ENCODE measurements at regions not wholly inside any gene's neighbourhood (a gene's known extent, or its start where the extent isn't known, plus 50 kb on each side); places are given as distances from the start of the nearest gene placed in this dataset.
"Not testable (repeated sequence)": the region's sequence is repeated elsewhere in the genome, so short reads cannot be mapped to it uniquely, and the experiment has no call there.

DNA sequence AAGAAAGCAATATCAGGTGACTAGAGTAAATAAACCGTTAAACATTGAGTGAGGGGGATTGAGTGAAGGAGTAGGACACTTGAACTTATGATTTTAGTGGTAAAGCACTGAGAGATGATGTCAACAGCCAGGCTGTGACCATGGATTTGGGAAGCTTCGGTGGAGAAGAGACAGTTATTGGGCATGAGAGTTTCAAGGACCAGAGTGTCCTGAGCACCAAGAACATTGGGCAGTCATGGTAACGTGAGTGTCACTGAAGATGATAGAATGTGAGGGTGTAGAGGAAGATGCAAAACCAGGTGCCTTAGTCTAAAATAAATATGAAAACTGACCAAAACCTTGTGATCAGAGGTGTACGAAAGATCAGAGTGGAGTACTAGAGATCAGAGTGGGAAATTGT, 248.1 kb downstream of the ASXL3 start:
- no peaks in the 10 kb centered on the region for H3K4me1 ChIP-seq (ENCODE audit: control extremely low read depth in 1 of 4, control insufficient read depth in 4 of 4, insufficient read depth in 4 of 4, low read length in 3 of 4)
- 90% methylated on average over 3 of the region's 4 CpGs for WGBS (ENCODE audit: insufficient coverage)
- no peaks in the 10 kb centered on the region for H3K9me3 ChIP-seq (ENCODE audit: control extremely low read depth in 1 of 5, control insufficient read depth in 4 of 5, insufficient read depth in 2 of 5, low read depth in 1 of 5, low read length in 4 of 5)
- H3K36me3 ChIP-seq (ENCODE audit: control insufficient read depth in 4 of 4, insufficient read depth in 4 of 4, low read length in 3 of 4), result no peaks in the 10 kb centered on the region
- peaks cover 0 to 6% (median 2%) of the 10 kb centered on the region in 5 experiments for H3K27me3 ChIP-seq (replicated peaks in 2 of 5; ENCODE audit: control insufficient read depth in 4 of 5, insufficient read depth in 5 of 5, low read length in 4 of 5)
- H3K4me3 ChIP-seq (ENCODE audit: control insufficient read depth in 1 of 7, extremely low read depth in 1 of 7, insufficient read depth in 4 of 7, low read depth in 2 of 7, low read length in 6 of 7), result no peak overlapping the region
- POLR2A ChIA-PET, result no interaction called here
- no peak for DNase-seq
- no peak overlapping the region for H3K27ac ChIP-seq (ENCODE audit: insufficient read depth in 1 of 2, low read depth in 1 of 2, low read length in 2 of 2, poor library complexity in 1 of 2, severe bottlenecking in 2 of 2)
- CTCF ChIA-PET, result interaction anchor here (1.7 kb wide), 1 partner anchor 9 kb away, joined by 4 read pairs; no protein-coding TSS in a partner anchor

DNA sequence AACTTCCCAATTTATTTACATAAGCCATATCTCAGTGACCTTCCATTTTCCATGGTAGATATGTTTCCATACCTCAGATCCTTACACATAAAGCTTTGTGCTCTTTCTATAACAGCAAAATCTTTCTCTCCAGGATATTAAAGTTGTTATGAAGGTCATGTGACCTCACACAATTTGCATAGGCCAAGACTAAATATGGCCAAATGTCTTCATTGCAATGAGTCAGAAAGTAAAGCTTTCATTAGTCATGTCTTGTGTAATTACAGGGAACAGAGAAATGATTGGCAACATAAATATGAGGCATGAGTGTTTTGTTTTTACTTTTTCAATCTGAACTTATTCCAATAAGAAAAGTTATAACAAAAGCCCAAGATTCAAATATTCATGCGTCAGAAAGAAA, 243.5 kb downstream of the ASXL3 start:
- Histone ChIP-seq H3K9me3 (ENCODE audit: control extremely low read depth in 1 of 5, control insufficient read depth in 4 of 5, insufficient read depth in 2 of 5, low read depth in 1 of 5, low read length in 4 of 5) (peaks cover 0 to 6% (median 0%) of the 10 kb centered on the region in 5 experiments), H3K4me3 (ENCODE audit: control insufficient read depth in 1 of 7, extremely low read depth in 1 of 7, insufficient read depth in 4 of 7, low read depth in 2 of 7, low read length in 6 of 7) (no peak overlapping the region), H3K27me3 (replicated peaks in 2 of 5; ENCODE audit: control insufficient read depth in 4 of 5, insufficient read depth in 5 of 5, low read length in 4 of 5) (peaks cover 0 to 13% (median 7%) of the 10 kb centered on the region in 5 experiments), H3K27ac (ENCODE audit: insufficient read depth in 1 of 2, low read depth in 1 of 2, low read length in 2 of 2, poor library complexity in 1 of 2, severe bottlenecking in 2 of 2) (no peak overlapping the region), H3K4me1 (ENCODE audit: control extremely low read depth in 1 of 4, control insufficient read depth in 4 of 4, insufficient read depth in 4 of 4, low read length in 3 of 4) (no peaks in the 10 kb centered on the region), H3K36me3 (ENCODE audit: control insufficient read depth in 4 of 4, insufficient read depth in 4 of 4, low read length in 3 of 4) (no peaks in the 10 kb centered on the region)
- ChIA-PET POLR2A (no interaction called here), CTCF (no interaction called here)
- peak in 1 of 3 donors; percentile 6 for DNase-seq
- WGBS (ENCODE audit: insufficient coverage), result 100% methylated on average over 1 of the region's 1 CpG

GRCh38 chr18:33820517-33821371, 242.7 kb downstream of the ASXL3 start:
- ChIA-PET POLR2A (no interaction called here), CTCF (interaction anchor here (1.1 kb wide), 1 partner anchor 11 kb away, joined by 3 read pairs; no protein-coding TSS in a partner anchor)
- no peak for DNase-seq
- Histone ChIP-seq H3K27ac (ENCODE audit: insufficient read depth in 1 of 2, low read depth in 1 of 2, low read length in 2 of 2, poor library complexity in 1 of 2, severe bottlenecking in 2 of 2) (no peak overlapping the region), H3K9me3 (ENCODE audit: control extremely low read depth in 1 of 5, control insufficient read depth in 4 of 5, insufficient read depth in 2 of 5, low read depth in 1 of 5, low read length in 4 of 5) (peaks cover 0 to 6% (median 0%) of the 10 kb centered on the region in 5 experiments), H3K27me3 (replicated peaks in 2 of 5; ENCODE audit: control insufficient read depth in 4 of 5, insufficient read depth in 5 of 5, low read length in 4 of 5) (peaks cover 0 to 13% (median 7%) of the 10 kb centered on the region in 5 experiments), H3K36me3 (ENCODE audit: control insufficient read depth in 4 of 4, insufficient read depth in 4 of 4, low read length in 3 of 4) (no peaks in the 10 kb centered on the region), H3K4me1 (ENCODE audit: control extremely low read depth in 1 of 4, control insufficient read depth in 4 of 4, insufficient read depth in 4 of 4, low read length in 3 of 4) (no peaks in the 10 kb centered on the region), H3K4me3 (ENCODE audit: control insufficient read depth in 1 of 7, extremely low read depth in 1 of 7, insufficient read depth in 4 of 7, low read depth in 2 of 7, low read length in 6 of 7) (peak overlapping the region in 2 of 7 experiments; percentile 24 to 36)
- WGBS (ENCODE audit: insufficient coverage), result 13% methylated on average over 15 of the region's 39 CpGs

DNA sequence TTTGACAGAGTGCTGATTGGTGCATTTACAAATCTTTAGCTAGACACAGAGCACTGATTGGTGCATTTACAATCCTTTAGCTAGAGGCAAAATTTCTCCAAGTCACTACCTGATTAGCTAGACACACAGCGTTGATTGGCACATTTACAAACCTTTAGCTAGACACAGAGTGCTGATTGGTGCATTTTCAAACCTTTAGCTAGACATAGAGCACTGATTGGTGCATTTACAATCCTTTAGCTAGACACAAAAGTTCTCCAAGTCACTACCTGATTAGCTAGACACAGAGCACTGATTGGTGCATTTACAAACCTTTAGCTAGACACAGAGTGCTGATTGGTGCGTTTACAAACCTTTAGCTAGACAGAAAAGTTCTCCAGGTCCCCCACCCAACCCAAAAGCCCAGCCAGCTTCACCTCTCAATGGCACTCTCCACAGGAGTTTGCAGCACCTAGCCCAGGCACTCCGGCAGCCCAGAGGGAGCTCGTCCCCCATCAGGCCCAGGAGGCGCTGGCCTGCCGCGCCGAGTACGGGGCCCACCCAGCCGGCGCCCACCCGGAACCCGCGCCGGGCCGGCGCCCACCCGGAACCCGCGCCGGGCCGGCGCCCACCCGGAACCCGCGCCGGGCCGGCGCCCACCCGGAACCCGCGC, 241.8 kb downstream of the ASXL3 start:
- H3K36me3 ChIP-seq (ENCODE audit: control insufficient read depth in 4 of 4, insufficient read depth in 4 of 4, low read length in 3 of 4); H3K4me1 ChIP-seq (ENCODE audit: control extremely low read depth in 1 of 4, control insufficient read depth in 4 of 4, insufficient read depth in 4 of 4, low read length in 3 of 4); H3K4me3 ChIP-seq (ENCODE audit: control insufficient read depth in 1 of 7, extremely low read depth in 1 of 7, insufficient read depth in 4 of 7, low read depth in 2 of 7, low read length in 6 of 7); H3K9me3 ChIP-seq (ENCODE audit: control extremely low read depth in 1 of 5, control insufficient read depth in 4 of 5, insufficient read depth in 2 of 5, low read depth in 1 of 5, low read length in 4 of 5); POLR2A ChIA-PET; H3K27ac ChIP-seq (ENCODE audit: insufficient read depth in 1 of 2, low read depth in 1 of 2, low read length in 2 of 2, poor library complexity in 1 of 2, severe bottlenecking in 2 of 2): not testable (repeated sequence)
- CTCF ChIA-PET, result interaction anchor here (1.1 to 1.5 kb wide), 3 partner anchors 12 to 18 kb away, joined by 3 to 5 read pairs (median 3); no protein-coding TSS in a partner anchor
- peak in 2 of 3 donors; percentile 3 to 4 for DNase-seq
- WGBS (ENCODE audit: insufficient coverage), result 90% methylated on average over 1 of the region's 32 CpGs
- peaks cover 0 to 13% (median 7%) of the 10 kb centered on the region in 5 experiments for H3K27me3 ChIP-seq (replicated peaks in 2 of 5; ENCODE audit: control insufficient read depth in 4 of 5, insufficient read depth in 5 of 5, low read length in 4 of 5)

GRCh38 chr18:33818145-33818544, 240.1 kb downstream of the ASXL3 start:
- Histone ChIP-seq H3K36me3 (ENCODE audit: control insufficient read depth in 4 of 4, insufficient read depth in 4 of 4, low read length in 3 of 4) (no peaks in the 10 kb centered on the region), H3K4me3 (ENCODE audit: control insufficient read depth in 1 of 7, extremely low read depth in 1 of 7, insufficient read depth in 4 of 7, low read depth in 2 of 7, low read length in 6 of 7) (no peak overlapping the region), H3K27me3 (replicated peaks in 2 of 5; ENCODE audit: control insufficient read depth in 4 of 5, insufficient read depth in 5 of 5, low read length in 4 of 5) (peaks cover 0 to 13% (median 7%) of the 10 kb centered on the region in 5 experiments), H3K4me1 (ENCODE audit: control extremely low read depth in 1 of 4, control insufficient read depth in 4 of 4, insufficient read depth in 4 of 4, low read length in 3 of 4) (no peaks in the 10 kb centered on the region), H3K9me3 (ENCODE audit: control extremely low read depth in 1 of 5, control insufficient read depth in 4 of 5, insufficient read depth in 2 of 5, low read depth in 1 of 5, low read length in 4 of 5) (peaks cover 0 to 6% (median 0%) of the 10 kb centered on the region in 5 experiments), H3K27ac (ENCODE audit: insufficient read depth in 1 of 2, low read depth in 1 of 2, low read length in 2 of 2, poor library complexity in 1 of 2, severe bottlenecking in 2 of 2) (no peak overlapping the region)
- no peak for DNase-seq
- POLR2A ChIA-PET, result no interaction called here
- 100% methylated on average over 1 of the region's 1 CpG for WGBS (ENCODE audit: insufficient coverage)
- CTCF ChIA-PET, result no interaction called here

- 67% methylated on average over 1 of the region's 1 CpG for WGBS (ENCODE audit: insufficient coverage)
- no peak overlapping the region for H3K27ac ChIP-seq (ENCODE audit: insufficient read depth in 1 of 2, low read depth in 1 of 2, low read length in 2 of 2, poor library complexity in 1 of 2, severe bottlenecking in 2 of 2)
- H3K9me3 ChIP-seq (ENCODE audit: control extremely low read depth in 1 of 5, control insufficient read depth in 4 of 5, insufficient read depth in 2 of 5, low read depth in 1 of 5, low read length in 4 of 5), result peaks cover 0 to 6% (median 0%) of the 10 kb centered on the region in 5 experiments
- no peaks in the 10 kb centered on the region for H3K4me1 ChIP-seq (ENCODE audit: control extremely low read depth in 1 of 4, control insufficient read depth in 4 of 4, insufficient read depth in 4 of 4, low read length in 3 of 4)
- peaks cover 0 to 13% (median 7%) of the 10 kb centered on the region in 5 experiments for H3K27me3 ChIP-seq (replicated peaks in 2 of 5; ENCODE audit: control insufficient read depth in 4 of 5, insufficient read depth in 5 of 5, low read length in 4 of 5)
- POLR2A ChIA-PET, result interaction anchor here (0.6 kb wide), 1 partner anchor 9 kb away, joined by 4 read pairs; no protein-coding TSS in a partner anchor
- no peak for DNase-seq
- no peaks in the 10 kb centered on the region for H3K36me3 ChIP-seq (ENCODE audit: control insufficient read depth in 4 of 4, insufficient read depth in 4 of 4, low read length in 3 of 4)
- CTCF ChIA-PET, result no interaction called here
- H3K4me3 ChIP-seq (ENCODE audit: control insufficient read depth in 1 of 7, extremely low read depth in 1 of 7, insufficient read depth in 4 of 7, low read depth in 2 of 7, low read length in 6 of 7), result no peak overlapping the region
Observed at GRCh38 chr18:33817096-33817495, 239.1 kb downstream of the ASXL3 start.

GRCh38 chr18:33814546-33814945, 236.5 kb downstream of the ASXL3 start:
- no peaks in the 10 kb centered on the region for H3K4me1 ChIP-seq (ENCODE audit: control extremely low read depth in 1 of 4, control insufficient read depth in 4 of 4, insufficient read depth in 4 of 4, low read length in 3 of 4)
- no peak for DNase-seq
- ChIA-PET POLR2A (no interaction called here), CTCF (no interaction called here)
- no peak overlapping the region for H3K27ac ChIP-seq (ENCODE audit: insufficient read depth in 1 of 2, low read depth in 1 of 2, low read length in 2 of 2, poor library complexity in 1 of 2, severe bottlenecking in 2 of 2)
- peaks cover 0 to 4% (median 0%) of the 10 kb centered on the region in 5 experiments for H3K9me3 ChIP-seq (ENCODE audit: control extremely low read depth in 1 of 5, control insufficient read depth in 4 of 5, insufficient read depth in 2 of 5, low read depth in 1 of 5, low read length in 4 of 5)
- H3K27me3 ChIP-seq (replicated peaks in 2 of 5; ENCODE audit: control insufficient read depth in 4 of 5, insufficient read depth in 5 of 5, low read length in 4 of 5), result peaks cover 0 to 6% (median 0%) of the 10 kb centered on the region in 5 experiments
- H3K4me3 ChIP-seq (ENCODE audit: control insufficient read depth in 1 of 7, extremely low read depth in 1 of 7, insufficient read depth in 4 of 7, low read depth in 2 of 7, low read length in 6 of 7), result no peak overlapping the region
- H3K36me3 ChIP-seq (ENCODE audit: control insufficient read depth in 4 of 4, insufficient read depth in 4 of 4, low read length in 3 of 4), result no peaks in the 10 kb centered on the region
